ENCODE measurements at regions not wholly inside any gene's neighbourhood (a gene's known extent, or its start where the extent isn't known, plus 50 kb on each side); places are given as distances from the start of the nearest gene placed in this dataset.

DNA sequence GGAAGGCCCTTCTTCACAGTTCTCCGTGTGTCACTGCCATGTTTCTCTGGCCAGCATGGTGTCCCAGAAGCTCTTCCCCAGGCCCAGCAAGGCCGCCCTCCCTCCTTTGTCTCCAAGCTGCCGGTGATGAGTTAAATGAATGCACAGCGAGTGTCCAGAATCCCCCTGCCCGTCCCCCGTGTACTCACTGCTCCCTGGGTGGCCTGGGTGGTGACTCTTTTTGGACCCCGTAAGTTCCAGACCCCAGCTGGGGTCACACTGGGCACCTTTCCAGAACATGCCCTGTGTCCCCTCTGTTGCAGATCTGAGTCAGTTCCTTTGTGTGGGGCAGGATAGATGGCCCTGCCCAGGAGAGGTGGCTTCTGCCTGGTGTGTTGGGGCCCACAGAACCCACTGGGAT lies 95.0 kb downstream of the MRPL36 start:
- DNase-seq, result no peak

DNA sequence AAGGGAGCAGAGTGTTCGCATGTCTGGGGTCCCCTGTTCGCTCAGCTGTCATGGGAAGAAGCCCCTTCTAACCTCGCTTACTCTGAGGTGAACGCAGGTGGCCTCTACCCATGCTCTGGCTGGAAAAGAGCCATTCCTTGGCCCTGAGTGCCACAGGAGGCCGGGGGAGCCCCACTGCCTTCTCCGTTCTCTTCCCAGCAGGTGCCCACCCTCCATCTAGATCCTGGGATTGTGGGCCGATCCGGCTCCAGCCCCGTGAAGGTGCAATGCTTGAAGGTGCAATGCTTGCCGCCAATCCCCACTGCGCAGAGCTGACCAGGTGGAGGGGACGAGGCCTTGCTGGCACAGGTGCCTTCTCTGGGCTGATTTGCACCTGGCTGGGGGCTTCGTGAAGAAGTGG lies 95.4 kb downstream of the MRPL36 start:
- no peak for DNase-seq

DNA sequence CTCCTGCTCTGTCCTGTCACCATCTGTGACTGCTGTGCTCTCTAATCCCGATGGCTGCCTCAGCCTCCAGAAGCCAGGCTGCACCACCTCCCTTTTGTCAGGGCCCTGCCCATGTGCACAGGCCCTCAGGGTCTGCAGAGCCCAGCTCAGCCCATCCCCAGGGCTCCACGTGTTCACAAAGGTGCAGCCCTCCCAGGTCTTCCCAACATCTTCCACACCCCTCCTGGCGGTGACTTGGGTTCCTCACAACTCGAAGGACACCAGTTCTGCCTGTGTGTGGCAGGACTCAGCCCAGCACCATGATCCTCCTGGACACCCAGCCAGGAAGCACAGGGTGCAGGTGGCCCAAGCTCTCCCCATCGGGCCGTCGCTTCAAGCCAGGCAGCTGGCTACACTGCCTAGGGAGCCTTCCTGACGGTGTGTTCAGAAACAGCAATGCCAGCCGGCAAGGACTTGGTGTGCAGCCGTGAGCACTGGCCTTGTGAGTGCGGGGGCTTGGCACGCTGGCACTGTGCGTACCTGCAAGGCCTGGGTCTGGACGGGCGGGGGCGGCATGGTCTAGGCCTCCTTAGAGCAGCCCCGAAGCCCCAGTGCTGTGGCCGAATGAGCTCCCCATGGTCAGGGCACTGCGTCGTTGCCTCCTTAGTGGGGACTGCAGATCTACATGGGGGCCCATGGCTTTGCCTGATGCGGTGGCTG lies 96.1 kb downstream of the MRPL36 start:
- DNase-seq, result no peak

DNA sequence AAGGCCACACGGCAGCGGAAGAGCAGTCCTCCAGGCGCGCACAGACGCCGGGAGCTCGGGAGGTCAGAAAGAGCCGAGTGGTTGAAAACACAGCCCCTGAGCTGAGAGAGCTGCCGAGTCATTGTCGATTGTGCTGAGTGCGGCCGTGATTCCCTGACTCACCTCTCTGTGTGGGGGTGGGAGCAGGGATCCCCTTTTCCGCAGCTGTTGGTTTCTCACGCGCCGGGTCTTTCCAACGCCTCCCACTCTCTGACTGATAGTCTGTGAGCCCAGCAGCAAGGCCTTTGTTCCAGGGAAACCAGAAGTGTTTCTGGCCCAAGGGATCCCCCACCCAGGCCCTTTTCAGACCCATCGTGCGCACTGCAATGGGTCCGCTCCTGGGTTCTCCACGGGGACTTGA lies 97.3 kb downstream of the MRPL36 start:
- no peak for DNase-seq

DNA sequence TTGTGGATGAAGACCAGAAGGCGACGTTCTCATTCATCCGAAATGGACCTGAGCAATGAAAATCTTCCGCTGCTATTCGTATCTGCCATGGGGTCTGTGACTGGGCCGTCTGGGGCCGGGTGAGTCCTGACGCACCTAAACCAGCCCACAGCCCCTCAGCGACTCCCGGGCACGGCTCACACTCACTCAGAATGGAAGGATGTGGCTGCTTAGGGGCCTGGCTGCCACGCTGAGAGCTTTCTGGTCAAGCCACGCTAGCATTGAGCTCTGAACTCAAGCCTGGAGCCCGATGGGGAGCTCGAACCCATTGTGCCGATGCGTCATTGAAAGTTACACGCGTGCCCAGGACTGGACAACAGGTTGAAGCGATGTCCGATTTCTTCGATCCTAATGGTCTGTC lies 97.8 kb downstream of the MRPL36 start:
- DNase-seq, result no peak

DNA sequence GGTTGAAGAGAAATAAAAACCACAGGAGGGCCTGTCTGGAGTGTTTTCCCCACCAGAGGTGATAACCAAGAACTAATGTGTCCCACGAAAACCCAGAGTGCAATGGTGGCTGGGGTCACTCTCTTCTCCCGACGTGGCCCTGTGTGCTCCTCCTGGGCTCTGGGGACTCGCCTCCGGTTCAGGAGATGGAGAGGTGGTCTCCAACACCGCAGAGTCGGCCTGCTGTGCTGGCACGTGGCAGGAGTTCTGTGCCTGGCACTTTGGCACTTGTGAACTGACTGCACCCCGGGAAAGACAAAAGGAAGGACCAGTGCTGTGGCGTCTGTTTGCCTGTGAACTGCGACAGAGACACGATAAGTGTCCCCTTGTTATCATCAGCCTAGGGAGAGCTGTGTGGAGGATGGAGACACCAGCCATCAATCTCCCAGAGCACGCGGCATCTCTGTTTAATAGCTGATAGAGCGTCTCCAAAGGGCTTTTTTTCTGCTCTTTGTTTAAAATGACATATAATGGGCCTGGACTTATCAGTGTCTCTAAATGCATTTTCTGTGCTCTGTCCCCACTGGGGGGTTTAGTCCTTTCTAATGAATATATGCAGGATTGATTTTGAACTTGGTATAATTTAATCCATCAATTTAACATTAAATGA lies 98.3 kb downstream of the MRPL36 start:
- DNase-seq, result no peak

DNA sequence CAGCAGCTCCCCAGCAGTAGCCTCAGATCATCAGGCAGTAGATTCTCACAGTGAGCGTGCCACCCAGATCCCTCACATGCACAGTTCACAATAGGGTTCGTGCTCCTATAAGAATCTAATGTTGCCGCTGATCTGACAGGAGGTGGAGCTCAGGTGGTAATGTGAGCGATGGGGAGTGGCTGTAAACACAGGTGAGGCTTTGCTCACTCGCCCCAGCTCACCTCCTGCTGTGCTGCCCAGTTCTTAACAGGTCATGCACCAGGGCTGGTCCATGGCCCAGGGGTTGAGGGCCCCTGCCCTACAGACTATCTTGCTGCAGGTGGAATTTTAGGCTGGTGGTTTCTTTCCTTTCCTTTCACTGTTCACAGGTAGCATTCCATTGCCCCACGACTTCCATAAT lies 100.2 kb downstream of the MRPL36 start:
- DNase-seq, result no peak

DNA sequence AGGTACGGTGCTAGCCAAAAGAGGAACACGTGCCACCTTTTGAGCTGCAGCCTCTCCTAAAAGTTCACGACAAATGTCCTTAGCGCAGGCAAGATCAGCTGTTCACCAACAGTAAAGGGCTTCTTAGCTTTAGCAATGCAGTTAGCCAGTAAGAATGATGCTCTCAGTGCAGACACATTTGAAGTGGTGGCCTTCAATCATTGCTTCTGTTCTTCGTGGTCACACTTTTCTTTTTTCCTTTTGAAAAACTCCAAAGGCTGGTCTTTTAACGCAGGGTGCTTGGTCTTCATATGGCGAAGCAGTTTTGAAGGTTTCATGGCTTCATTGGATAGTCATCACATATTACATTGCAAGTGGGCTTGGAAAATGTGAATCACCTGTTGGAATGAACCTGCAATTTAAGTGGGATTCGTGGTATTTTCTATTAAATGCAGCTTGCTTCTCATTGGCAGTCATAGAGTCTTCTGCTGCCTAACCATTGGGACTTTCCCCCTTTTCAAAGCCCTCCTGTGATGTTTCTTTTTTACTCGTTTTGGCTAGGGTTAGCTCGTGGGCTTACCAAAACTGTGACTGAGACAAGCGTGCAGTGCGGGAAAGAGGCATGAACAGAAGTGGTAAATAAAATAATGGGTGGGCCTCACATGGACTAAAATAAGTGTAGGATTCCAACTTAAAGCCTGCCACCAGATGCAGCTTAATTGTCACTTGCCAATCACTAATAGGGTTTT lies 100.9 kb downstream of the MRPL36 start:
- DNase-seq, result no peak

DNA sequence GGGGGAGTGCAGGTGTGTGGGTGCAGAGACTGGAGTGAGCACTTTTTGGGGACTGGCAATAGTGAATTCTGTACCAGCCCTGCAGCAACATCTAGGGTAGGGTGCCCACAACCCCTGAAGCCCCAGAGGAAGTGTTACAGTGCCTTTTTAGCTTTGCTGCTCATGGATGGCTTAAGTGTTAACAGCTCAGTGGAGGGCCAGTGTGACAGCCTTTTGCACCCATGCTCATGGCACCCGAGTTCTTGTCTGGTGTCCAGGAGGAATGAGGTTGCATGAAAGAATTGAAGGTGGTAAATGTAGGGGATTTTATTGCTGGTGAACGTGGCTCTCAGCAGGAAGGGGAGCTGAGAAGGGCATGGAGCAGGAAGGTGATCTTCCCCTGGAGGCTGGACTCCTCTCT lies 107.3 kb downstream of the MRPL36 start:
- DNase-seq, result no peak

DNA sequence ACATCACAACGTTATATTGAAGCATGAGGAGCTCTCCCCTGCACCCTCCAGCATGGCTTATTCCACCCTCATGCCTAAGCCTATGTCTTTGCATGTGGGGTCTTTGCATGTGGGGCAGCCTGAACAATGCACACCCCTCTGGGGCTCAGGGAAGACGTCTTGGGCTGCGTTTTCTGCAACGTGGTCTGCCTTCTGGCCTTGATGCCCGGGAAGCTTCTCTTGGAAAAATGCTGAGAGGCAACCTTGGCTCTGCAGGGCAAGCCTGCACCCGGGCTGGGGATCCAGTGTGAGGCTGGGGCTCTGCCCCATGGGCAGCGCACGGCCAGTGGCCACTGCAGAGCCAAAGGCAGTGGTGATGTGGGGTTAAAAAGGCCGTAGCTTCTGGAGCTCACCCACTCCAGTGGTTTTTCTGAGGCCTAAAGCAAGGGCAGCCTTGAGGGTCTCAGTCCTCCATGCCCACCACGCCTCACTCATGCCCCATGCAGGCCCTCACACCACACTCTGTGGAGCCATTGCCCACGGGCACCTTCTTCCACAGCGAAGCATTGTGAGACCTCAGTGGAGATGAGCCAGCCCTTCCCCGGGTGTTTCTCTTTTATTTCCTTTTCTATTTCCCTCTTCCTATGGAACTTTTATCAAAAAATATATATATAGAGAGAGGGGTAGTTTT lies 112.2 kb downstream of the MRPL36 start:
- DNase-seq, result no peak

DNA sequence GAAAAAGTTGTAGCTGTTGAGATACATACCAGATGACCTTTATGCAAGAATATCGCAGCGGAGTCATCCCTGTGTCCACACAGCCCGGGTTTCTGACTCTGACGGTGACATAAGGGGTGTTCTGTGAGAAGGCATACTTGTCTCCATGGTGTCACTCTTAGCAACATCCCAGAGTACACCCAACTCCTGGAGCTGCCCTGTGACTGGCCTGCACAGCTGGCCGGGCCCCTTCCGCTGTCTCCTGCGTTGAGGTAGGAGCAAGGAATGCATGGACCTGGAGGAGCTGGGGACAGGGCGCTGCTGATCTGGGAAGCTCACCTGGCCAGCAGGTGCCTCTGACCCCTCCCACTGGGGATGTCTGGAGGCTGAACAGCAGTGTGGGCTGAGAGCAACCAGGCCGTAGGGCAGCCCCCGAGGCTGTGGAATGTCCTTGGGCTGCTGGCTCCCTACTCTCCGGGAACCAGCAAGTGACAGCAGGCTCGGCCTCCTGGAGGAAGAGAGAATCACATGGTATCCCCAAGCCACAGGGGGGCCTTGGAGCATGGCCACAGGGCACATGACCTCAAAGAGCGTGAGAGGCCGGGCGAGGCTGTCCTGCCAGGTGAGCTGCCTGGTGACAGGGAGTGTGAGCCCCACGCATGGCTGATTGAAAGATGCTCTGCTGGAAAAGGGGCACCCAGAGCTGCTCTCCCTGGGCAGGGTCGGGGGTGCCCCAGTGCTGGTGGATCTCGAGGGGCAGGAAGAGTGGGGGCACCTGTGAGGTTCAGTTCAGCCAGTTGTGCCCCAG lies 113.4 kb downstream of the MRPL36 start:
- DNase-seq, result no peak

DNA sequence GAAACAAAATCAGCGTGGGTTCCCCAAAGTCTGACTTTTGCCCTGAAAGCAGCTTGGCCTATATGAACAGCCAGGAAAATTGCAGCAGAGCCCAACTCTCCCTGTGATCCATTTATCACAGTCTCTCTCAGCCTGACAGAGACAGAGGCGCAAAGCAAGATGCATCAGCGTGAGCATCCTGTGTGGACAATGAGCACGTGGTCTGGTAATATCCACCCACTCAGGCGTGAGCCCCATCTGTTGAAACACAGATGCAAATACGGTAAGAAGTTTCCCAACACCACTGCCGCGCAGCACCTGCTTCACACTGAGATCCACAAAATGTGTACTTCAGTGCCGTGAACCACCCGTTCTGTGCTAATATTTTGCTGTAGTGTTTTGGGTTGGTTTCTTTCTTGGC lies 114.6 kb downstream of the MRPL36 start:
- no peak for DNase-seq

DNA sequence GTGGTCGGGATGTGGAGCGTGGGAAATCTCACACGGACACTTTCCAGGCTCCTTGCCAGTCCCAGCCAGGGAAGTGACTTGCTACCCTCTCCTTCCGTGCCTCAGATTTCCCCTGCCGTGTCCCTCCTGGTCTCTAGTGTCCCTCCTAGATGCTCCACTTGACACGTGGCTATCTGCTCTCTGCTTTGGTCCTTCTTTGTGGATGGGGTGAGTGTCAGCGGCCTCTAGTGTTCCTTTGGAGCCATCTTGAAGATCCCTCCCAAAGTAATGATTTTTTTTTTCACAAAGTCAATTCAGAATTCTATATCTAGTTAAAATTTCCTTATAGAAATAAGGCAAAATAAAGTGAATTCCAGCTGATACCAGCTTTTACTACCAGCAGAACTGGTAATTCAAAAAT lies 117.7 kb downstream of the MRPL36 start:
- DNase-seq, result no peak

DNA sequence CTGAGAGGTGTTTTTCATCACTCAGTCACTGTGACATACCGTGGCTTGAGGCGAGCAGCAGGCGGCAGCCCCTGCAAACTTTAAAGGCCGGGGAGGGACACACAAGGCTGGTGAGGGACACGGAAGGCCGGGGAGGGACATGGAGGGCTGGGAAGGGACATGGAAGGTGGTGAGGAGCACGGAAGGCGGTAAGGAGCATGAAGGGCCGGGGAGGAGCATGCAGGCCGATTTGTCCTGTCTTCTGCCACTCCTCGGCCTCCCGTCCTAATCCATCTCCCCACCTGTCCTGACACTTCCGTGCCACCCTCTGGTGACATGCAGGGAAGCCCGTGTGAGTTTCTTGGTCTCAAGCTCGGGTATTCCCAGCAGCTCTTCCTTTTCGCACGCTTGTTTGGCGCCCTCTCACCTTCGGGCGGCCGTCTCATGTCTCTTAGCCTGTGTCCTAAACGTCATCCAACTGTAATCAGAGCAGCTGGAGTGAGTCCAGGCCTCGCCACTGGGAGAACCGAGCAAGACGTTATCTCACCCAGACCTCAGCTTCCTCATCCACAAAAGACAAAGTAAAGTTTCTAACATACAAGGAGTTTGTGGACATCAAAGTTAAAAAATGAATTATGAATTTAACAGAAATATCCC lies 126.5 kb downstream of the MRPL36 start:
- DNase-seq, result no peak

DNA sequence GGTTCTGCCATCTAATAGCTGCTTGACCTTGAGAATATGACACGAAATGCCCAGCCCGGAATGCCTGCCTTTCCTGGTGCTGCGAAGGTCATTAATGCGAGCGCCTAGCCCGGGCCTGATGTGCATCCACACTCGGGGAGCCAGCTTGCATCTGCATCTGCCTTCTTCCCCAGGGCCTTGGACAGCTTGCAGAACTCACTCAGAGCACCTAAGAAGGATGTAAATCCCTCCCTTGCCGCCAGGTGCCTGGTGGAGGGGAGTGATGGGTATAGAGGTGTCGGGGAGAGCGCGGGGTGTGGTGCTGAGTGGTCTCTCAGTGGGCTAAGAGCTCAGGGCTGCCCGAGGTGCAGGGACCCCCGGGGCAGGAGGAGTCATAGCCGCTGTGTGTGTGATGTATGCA lies 127.2 kb downstream of the MRPL36 start:
- no peak for DNase-seq

DNA sequence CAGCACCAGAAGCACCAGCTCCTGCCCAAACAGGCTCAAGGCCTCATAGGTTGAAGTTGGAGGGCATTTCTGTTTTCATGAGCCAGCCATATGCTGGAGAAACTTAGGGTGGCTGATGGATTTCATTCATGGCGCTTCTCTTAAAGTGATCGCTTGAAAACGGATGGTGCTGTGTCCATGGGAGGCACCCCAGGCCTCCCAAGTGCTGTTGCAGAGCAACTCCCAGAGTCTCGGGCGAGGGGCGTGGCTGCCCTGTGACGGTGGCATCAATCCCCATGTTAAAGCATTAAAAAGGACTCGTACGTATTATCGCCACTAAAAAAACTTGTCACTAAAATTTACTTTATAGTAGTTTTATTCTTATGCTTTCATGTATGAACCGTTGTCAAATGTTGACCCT lies 128.3 kb downstream of the MRPL36 start:
- no peak for DNase-seq

DNA sequence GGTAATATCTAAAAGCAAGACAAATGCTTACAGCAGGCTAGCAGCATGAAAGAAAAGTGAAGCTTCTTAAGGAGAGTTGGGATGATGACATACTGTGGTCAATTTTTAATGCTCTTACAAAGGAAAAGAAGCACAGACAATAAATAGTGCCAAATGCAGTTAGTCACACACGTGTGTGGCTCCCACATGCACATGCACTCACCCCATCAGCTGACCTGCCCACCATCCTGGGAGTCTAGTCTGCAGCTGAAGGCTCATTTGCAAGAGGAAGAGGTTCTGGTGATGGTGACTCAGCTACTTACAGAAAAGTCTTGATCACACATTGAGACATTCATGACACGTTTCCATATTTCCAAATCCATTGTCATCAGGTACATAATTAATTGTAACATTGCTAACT lies 129.3 kb downstream of the MRPL36 start:
- no peak for DNase-seq

DNA sequence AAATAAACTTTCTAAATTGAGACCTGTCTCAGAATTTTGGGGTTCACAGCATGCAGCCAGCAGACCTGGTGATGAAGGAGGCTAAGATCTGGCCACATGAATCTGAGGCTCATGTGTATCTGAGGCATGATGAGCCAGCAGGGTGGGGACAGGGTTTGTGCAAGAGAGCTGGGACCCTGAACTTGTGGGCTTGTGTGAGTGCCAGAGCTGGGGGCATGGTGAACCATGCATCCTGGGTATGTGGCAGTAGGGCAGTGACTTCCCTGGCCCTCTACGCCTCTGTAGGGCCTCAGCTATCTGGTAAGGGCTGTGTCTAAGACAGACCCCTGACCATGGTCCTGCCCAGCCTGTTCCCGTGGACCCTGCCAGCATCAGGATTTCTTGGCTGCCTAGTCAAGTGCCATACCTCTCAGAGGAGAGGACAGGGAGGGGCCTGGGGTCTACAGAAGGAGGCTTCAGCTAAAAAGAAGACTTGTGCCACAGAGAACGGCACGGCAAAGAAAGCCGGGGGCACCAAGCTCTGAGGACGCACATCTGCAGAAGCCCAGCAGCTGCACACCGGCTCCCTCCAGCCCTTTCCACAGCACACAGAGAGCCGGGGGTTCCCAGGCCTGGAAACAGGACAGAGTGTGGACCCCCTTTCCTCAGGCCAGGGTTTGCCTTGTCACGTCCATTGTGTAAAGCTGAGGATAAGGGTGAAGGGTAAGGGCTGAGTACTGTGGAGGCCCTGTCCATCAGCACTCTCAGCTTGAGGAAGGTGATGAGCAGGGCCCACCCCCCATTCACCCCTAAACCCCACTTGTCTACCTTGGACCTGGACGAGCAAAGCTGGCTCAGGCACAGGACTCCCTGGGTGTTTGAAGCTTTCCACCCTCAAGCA lies 130.1 kb downstream of the MRPL36 start:
- DNase-seq, result no peak

DNA sequence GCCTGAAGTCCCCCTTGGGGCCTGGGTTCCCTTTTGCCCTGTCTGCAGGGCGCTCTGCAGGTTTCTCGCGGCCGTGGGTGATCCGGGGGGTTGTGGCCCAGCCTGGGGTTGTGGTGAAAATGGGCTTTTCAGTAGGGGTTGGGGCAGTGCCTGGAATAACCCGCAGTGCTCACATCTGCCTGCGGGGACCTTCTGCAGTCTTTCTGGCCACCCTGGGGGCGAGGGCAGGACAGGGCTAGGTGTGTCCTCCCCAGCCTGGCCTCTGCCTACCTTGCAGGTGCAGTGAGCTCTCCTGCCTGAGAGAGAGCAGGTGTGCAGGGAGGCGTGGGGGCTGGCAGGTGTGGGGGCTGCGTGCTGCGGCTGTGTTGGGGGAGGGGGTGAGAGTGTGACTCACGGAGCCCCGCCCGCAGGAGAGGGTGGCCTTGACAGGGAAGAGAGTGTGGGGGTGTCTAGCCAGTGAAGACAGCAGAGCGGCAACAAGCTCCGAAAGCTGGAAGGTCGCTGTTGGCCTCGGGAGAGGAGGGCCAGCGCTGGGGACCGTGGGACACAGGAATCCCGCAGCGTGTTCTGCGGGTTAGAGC lies 131.4 kb downstream of the MRPL36 start:
- DNase-seq, result no peak

DNA sequence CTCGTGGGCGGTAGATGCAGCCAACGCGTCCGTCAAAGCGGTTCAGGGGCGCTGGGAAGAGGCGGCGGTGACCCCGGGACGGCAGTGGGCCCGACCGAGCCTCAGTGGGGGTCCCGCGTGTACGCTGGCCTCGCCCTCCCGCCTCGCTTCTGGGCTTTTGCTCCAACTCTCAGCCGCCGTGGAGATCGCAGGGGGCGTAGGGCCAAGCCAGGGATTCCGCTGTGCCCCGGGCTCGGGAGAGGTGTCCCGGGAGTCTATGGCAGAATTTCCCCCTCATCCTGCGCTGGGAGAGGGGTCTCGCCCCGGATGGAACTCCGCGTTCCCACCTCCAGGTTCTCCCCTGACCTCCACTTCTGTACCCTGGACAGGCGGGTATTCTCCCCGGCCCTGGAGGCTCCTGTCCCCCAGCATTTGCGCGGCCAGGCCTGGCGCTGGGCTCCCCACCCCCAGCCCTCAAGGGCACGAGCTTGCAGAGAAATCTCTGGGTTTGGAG lies 131.9 kb downstream of the MRPL36 start:
- no peak for DNase-seq
